ENCODE measurements at regions not wholly inside any gene's neighbourhood (a gene's known extent, or its start where the extent isn't known, plus 50 kb on each side); places are given as distances from the start of the nearest gene placed in this dataset.

- TF ChIP-seq CTCF (IDR thresholded peaks at IDR 0.05; ENCODE audit: poor library complexity) (no peak), EZH2 (IDR thresholded peaks at IDR 0.05; ENCODE audit: borderline replicate concordance) (no peak), EZH2phosphoT487 (IDR thresholded peaks at IDR 0.05; ENCODE audit: low read depth, severe bottlenecking, unreplicated experiment) (no peak)
These were observed 1049.3 kb downstream of the PCDH9 start for GRCh38 chr13:66180836-66181235.

All from hepatocyte (in vitro differentiated cells).